HEK293 (cell line): ENCODE measurements at regions not wholly inside any gene's neighbourhood (a gene's known extent, or its start where the extent isn't known, plus 50 kb on each side); places are given as distances from the start of the nearest gene placed in this dataset.

Source experiments
- CTCF ChIA-PET: fragments of 350-600 bp; formaldehyde crosslinking; extraction: SDS; loops from one replicate; lab custom pipeline; 2021; ENCODE audit warnings: antibody characterized with exemption; lab: Yijun Ruan, JAX
- POLR2A ChIA-PET: fragments of 300-600 bp; formaldehyde crosslinking; extraction: SDS; loops from one replicate; lab custom pipeline; 2020; ENCODE audit warnings: antibody characterized with exemption, inconsistent platforms; lab: Yijun Ruan, JAX
- H3K27ac ChIP-seq: fragments of 200-500 bp; sonication (Bioruptor generic); 2 replicates; pipeline ENCODE4 v1.5.1; 2014; ENCODE audit warnings: low read depth, low read length, control low read depth, inconsistent platforms; ENCODE audit errors: extremely low read depth
- H3K36me3 ChIP-seq, 2 experiments: fragments of 200-500 bp in 1 of 2; sonication (Bioruptor generic) in 1 of 2; 1 replicate in 1 of 2; 2 replicates in 1 of 2; pipeline ENCODE4 v1.5.1; 2014 to 2017; ENCODE audit warnings: inconsistent platforms in 2 of 2, low read length in 2 of 2; ENCODE audit not compliant: control insufficient read depth in 2 of 2, insufficient read depth in 1 of 2
- H3K4me1 ChIP-seq: fragments of 200-500 bp; sonication (Bioruptor generic); 2 replicates; pipeline ENCODE4 v1.5.1; 2014; ENCODE audit warnings: mild to moderate bottlenecking, low read length, inconsistent platforms; ENCODE audit not compliant: control insufficient read depth, insufficient read depth
- H3K4me3 ChIP-seq: 2 replicates; pipeline ENCODE4 v1.5.1; 2011; ENCODE audit warnings: low read depth, mild to moderate bottlenecking, control low read depth, low read length, moderate library complexity
- H3K9me3 ChIP-seq: fragments of 200-500 bp; sonication (Bioruptor generic); 2 replicates; pipeline ENCODE4 v1.5.1; 2014; ENCODE audit warnings: low read depth, low read length, inconsistent platforms; ENCODE audit not compliant: control insufficient read depth, insufficient read depth
- KLF10 ChIP-seq: fragments of 450-650 bp; IDR thresholded peaks from 2 replicates; pipeline ENCODE4 v1.5.1; 2018; ENCODE audit warnings: missing biosample characterization, mild to moderate bottlenecking, missing genetic modification characterization
- MYNN ChIP-seq: fragments of 450-650 bp; formaldehyde crosslinking; IDR thresholded peaks from 2 replicates; pipeline ENCODE4 v1.5.1; 2016; ENCODE audit warnings: missing biosample characterization, missing genetic modification characterization, borderline replicate concordance
- RBAK ChIP-seq: fragments of 450-650 bp; formaldehyde crosslinking; IDR thresholded peaks from 2 replicates; pipeline ENCODE4 v1.5.1; 2016; ENCODE audit warnings: missing biosample characterization, missing genetic modification characterization
- SCRT2 ChIP-seq: fragments of 450-650 bp; formaldehyde crosslinking; IDR thresholded peaks from 2 replicates; pipeline ENCODE4 v1.5.1; 2016; ENCODE audit warnings: missing biosample characterization, missing genetic modification characterization
- YY1 ChIP-seq: fragments of 450-650 bp; formaldehyde crosslinking; IDR thresholded peaks from 2 replicates; pipeline ENCODE4 v1.5.1; 2018; ENCODE audit warnings: missing biosample characterization, missing genetic modification characterization
- ZBTB20 ChIP-seq: fragments of 450-650 bp; formaldehyde crosslinking; IDR thresholded peaks from 2 replicates; pipeline ENCODE4 v1.5.1; 2016; ENCODE audit warnings: missing biosample characterization, missing genetic modification characterization
- ZBTB21 ChIP-seq: fragments of 450-650 bp; formaldehyde crosslinking; IDR thresholded peaks from 2 replicates; pipeline ENCODE4 v1.5.1; 2017; ENCODE audit warnings: missing biosample characterization, missing genetic modification characterization
- ZEB2 ChIP-seq: fragments of 450-650 bp; formaldehyde crosslinking; IDR thresholded peaks from 2 replicates; pipeline ENCODE4 v1.5.1; 2016; ENCODE audit warnings: missing biosample characterization, missing genetic modification characterization
- ZFP69B ChIP-seq: fragments of 450-650 bp; formaldehyde crosslinking; IDR thresholded peaks from 2 replicates; pipeline ENCODE4 v1.5.1; 2016; ENCODE audit warnings: missing biosample characterization, missing genetic modification characterization
- ZIC2 ChIP-seq: fragments of 450-650 bp; formaldehyde crosslinking; IDR thresholded peaks from 2 replicates; pipeline ENCODE4 v1.5.1; 2016; ENCODE audit warnings: missing biosample characterization, missing genetic modification characterization
- ZNF10 ChIP-seq: fragments of 450-650 bp; formaldehyde crosslinking; IDR thresholded peaks from 2 replicates; pipeline ENCODE4 v1.5.1; 2017; ENCODE audit warnings: missing biosample characterization, missing genetic modification characterization
- ZNF175 ChIP-seq: fragments of 450-650 bp; formaldehyde crosslinking; IDR thresholded peaks from 2 replicates; pipeline ENCODE4 v1.5.1; 2016; ENCODE audit warnings: missing biosample characterization, missing genetic modification characterization
- ZNF239 ChIP-seq: fragments of 450-650 bp; formaldehyde crosslinking; IDR thresholded peaks from 2 replicates; pipeline ENCODE4 v1.5.1; 2016; ENCODE audit warnings: missing biosample characterization, missing genetic modification characterization
- ZNF266 ChIP-seq: fragments of 450-650 bp; formaldehyde crosslinking; IDR thresholded peaks from 2 replicates; pipeline ENCODE4 v1.5.1; 2016; ENCODE audit warnings: missing biosample characterization, missing genetic modification characterization, low read depth
- ZNF514 ChIP-seq: fragments of 450-650 bp; formaldehyde crosslinking; IDR thresholded peaks from 2 replicates; pipeline ENCODE4 v1.5.1; 2016; ENCODE audit warnings: missing biosample characterization, missing genetic modification characterization
- ZNF529 ChIP-seq: fragments of 450-650 bp; formaldehyde crosslinking; IDR thresholded peaks from 2 replicates; pipeline ENCODE4 v1.5.1; 2017; ENCODE audit warnings: missing genetic modification characterization, missing biosample characterization; ENCODE audit not compliant: insufficient replicate concordance
- ZNF530 ChIP-seq: fragments of 450-650 bp; formaldehyde crosslinking; IDR thresholded peaks from 2 replicates; pipeline ENCODE4 v1.5.1; 2016; ENCODE audit warnings: low read depth, missing biosample characterization, missing genetic modification characterization
- ZNF549 ChIP-seq: fragments of 450-650 bp; IDR thresholded peaks from 2 replicates; pipeline ENCODE4 v1.5.1; 2018; ENCODE audit warnings: missing biosample characterization, missing genetic modification characterization, mild to moderate bottlenecking, inconsistent platforms, moderate library complexity
- ZNF571 ChIP-seq: fragments of 450-650 bp; formaldehyde crosslinking; IDR thresholded peaks from 2 replicates; pipeline ENCODE4 v1.5.0; 2017; ENCODE audit warnings: missing biosample characterization, missing genetic modification characterization
- ZNF677 ChIP-seq: fragments of 450-650 bp; IDR thresholded peaks from 2 replicates; pipeline ENCODE4 v1.5.0; 2018; ENCODE audit warnings: missing biosample characterization, mild to moderate bottlenecking, missing genetic modification characterization, moderate library complexity
- ZNF837 ChIP-seq: fragments of 450-650 bp; formaldehyde crosslinking; IDR thresholded peaks from 2 replicates; pipeline ENCODE4 v1.5.1; 2016; ENCODE audit warnings: missing biosample characterization, missing genetic modification characterization
- ZSCAN30 ChIP-seq: fragments of 450-650 bp; IDR thresholded peaks from 2 replicates; pipeline ENCODE4 v1.5.1; 2018; ENCODE audit warnings: missing biosample characterization, mild to moderate bottlenecking, missing genetic modification characterization, moderate library complexity
- TF ChIP-seq, protein P1 (sequence below): fragments of 450-650 bp; formaldehyde crosslinking; IDR thresholded peaks from 2 replicates; pipeline ENCODE4 v1.5.1; 2016; ENCODE audit warnings: missing biosample characterization, missing genetic modification characterization, borderline replicate concordance
- TF ChIP-seq, protein P2 (sequence below): fragments of 450-650 bp; formaldehyde crosslinking; IDR thresholded peaks from 2 replicates; pipeline ENCODE4 v1.5.1; 2016; ENCODE audit warnings: missing biosample characterization, missing genetic modification characterization

- ChIA-PET POLR2A (no interaction called here), CTCF (no interaction called here)
- H3K36me3 ChIP-seq, result no peaks in the 10 kb centered on the region
- H3K4me3 ChIP-seq, result no peak overlapping the region
- H3K4me1 ChIP-seq, result peaks cover 5% of the 10 kb centered on the region
- TF ChIP-seq ZSCAN30 (no peak), ZNF837 (tag by site-specific recombination) (no peak), ZNF175 (tag by site-specific recombination) (no peak), ZIC2 (tag by site-specific recombination) (no peak), KLF10 (tag by site-specific recombination) (no peak), ZNF530 (tag by site-specific recombination) (no peak), ZBTB21 (tag by site-specific recombination) (no peak), ZNF10 (tag by site-specific recombination) (no peak), SCRT2 (tag by site-specific recombination) (no peak), ZBTB20 (no peak), ZNF529 (tag by site-specific recombination) (no peak), ZEB2 (tag by site-specific recombination) (no peak), ZNF239 (tag by site-specific recombination) (no peak), ZNF677 (tag by site-specific recombination) (no peak), ZNF514 (tag by site-specific recombination) (no peak), ZNF266 (tag by site-specific recombination) (no peak), MYNN (tag by site-specific recombination) (no peak)
- TF ChIP-seq, protein P1, sequence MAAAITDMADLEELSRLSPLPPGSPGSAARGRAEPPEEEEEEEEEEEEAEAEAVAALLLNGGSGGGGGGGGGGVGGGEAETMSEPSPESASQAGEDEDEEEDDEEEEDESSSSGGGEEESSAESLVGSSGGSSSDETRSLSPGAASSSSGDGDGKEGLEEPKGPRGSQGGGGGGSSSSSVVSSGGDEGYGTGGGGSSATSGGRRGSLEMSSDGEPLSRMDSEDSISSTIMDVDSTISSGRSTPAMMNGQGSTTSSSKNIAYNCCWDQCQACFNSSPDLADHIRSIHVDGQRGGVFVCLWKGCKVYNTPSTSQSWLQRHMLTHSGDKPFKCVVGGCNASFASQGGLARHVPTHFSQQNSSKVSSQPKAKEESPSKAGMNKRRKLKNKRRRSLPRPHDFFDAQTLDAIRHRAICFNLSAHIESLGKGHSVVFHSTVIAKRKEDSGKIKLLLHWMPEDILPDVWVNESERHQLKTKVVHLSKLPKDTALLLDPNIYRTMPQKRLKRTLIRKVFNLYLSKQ (tag by site-specific recombination), result no peak
- no peaks in the 10 kb centered on the region for H3K9me3 ChIP-seq
- no peak overlapping the region for H3K27ac ChIP-seq
These were observed 251.4 kb upstream of the ZFHX3 start for GRCh38 chr16:73299346-73299745.

GRCh38 chr16:73298562-73298961, 250.6 kb upstream of the ZFHX3 start:
- ChIA-PET POLR2A (no interaction called here), CTCF (interaction anchor here (0.6 kb wide), 2 partner anchors 251 to 729 kb away, joined by 5 read pairs; no protein-coding TSS in a partner anchor)
- H3K27ac ChIP-seq, result no peak overlapping the region
- TF ChIP-seq ZFP69B (no peak), YY1 (tag by site-specific recombination) (no peak), ZNF549 (no peak), ZNF571 (tag by site-specific recombination) (no peak), RBAK (tag by site-specific recombination) (no peak)
- TF ChIP-seq, protein P2, sequence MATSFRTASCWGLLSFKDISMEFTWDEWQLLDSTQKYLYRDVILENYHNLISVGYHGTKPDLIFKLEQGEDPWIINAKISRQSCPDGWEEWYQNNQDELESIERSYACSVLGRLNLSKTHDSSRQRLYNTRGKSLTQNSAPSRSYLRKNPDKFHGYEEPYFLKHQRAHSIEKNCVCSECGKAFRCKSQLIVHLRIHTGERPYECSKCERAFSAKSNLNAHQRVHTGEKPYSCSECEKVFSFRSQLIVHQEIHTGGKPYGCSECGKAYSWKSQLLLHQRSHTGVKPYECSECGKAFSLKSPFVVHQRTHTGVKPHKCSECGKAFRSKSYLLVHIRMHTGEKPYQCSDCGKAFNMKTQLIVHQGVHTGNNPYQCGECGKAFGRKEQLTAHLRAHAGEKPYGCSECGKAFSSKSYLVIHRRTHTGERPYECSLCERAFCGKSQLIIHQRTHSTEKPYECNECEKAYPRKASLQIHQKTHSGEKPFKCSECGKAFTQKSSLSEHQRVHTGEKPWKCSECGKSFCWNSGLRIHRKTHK (tag by site-specific recombination), result no peak
- no peaks in the 10 kb centered on the region for H3K4me1 ChIP-seq
- H3K9me3 ChIP-seq, result no peaks in the 10 kb centered on the region
- H3K4me3 ChIP-seq, result no peak overlapping the region
- no peaks in the 10 kb centered on the region for H3K36me3 ChIP-seq
